Liver (tissue), 3 donors: ENCODE measurements at regions not wholly inside any gene's neighbourhood (a gene's known extent, or its start where the extent isn't known, plus 50 kb on each side); places are given as distances from the start of the nearest gene placed in this dataset.

ENCODE experiments used
- CTCF ChIP-seq: fragments of 150-350 bp; IDR thresholded peaks from 2 replicates; pipeline ENCODE4 v1.5.1; 2017; ENCODE audit warnings: improper control_type of control experiment, low read depth, low read length; ENCODE audit not compliant: missing input control
- RAD21 ChIP-seq, 2 donors: IDR thresholded peaks; 2 replicates each; pipeline ENCODE4 v1.6.1; 2016; ENCODE audit warnings: antibody characterized with exemption in 2 of 2, mild to moderate bottlenecking in 2 of 2
- donor health status: healthy.
- donor health status: healthy.

GRCh38 chr5:96294884-96295202, 138.2 kb downstream of the PCSK1 start:
- no peak for TF ChIP-seq CTCF
- TF ChIP-seq RAD21 (IDR thresholded peaks at IDR 0.05): no peak
